H9 (cell line): ENCODE measurements at regions not wholly inside any gene's neighbourhood (a gene's known extent, or its start where the extent isn't known, plus 50 kb on each side); places are given as distances from the start of the nearest gene placed in this dataset.

Experiments
- DNase-seq: peaks from one replicate; pipeline ENCODE4 v3.0.0-alpha.2; 2017
- H2AFZ ChIP-seq: one replicate; pipeline ENCODE4 v1.6.1; 2013; ENCODE audit warnings: mild to moderate bottlenecking, low read length, control low read depth, moderate library complexity
- H2AK5ac ChIP-seq: 2 replicates; pipeline ENCODE4 v1.6.1; 2013; ENCODE audit warnings: low read length, control low read depth, mixed read lengths; ENCODE audit not compliant: insufficient read length
- H2BK120ac ChIP-seq: one replicate; pipeline ENCODE4 v1.6.1; 2013; ENCODE audit warnings: low read depth, mild to moderate bottlenecking, low read length, control low read depth, inconsistent platforms; ENCODE audit not compliant: poor library complexity, severe bottlenecking
- H2BK12ac ChIP-seq: 2 replicates; pipeline ENCODE4 v1.6.1; 2013; ENCODE audit warnings: low read length, control low read depth, mixed read lengths, low read depth; ENCODE audit not compliant: insufficient read length
- H2BK15ac ChIP-seq: 2 replicates; pipeline ENCODE4 v1.6.1; 2013; ENCODE audit warnings: low read depth, low read length, control low read depth
- H2BK20ac ChIP-seq: one replicate; pipeline ENCODE4 v1.6.1; 2013; ENCODE audit warnings: low read depth, mild to moderate bottlenecking, low read length, control low read depth, inconsistent platforms; ENCODE audit not compliant: poor library complexity, severe bottlenecking
- H2BK5ac ChIP-seq: 2 replicates; pipeline ENCODE4 v1.6.1; 2013; ENCODE audit warnings: low read length, control low read depth, mixed read lengths; ENCODE audit not compliant: insufficient read length
- H3K14ac ChIP-seq: 2 replicates; pipeline ENCODE4 v1.6.1; 2013; ENCODE audit warnings: low read length, control low read depth; ENCODE audit not compliant: insufficient read depth
- H3K18ac ChIP-seq: 2 replicates; pipeline ENCODE4 v1.6.1; 2013; ENCODE audit warnings: low read depth, mild to moderate bottlenecking, mixed read lengths, low read length, control low read depth; ENCODE audit not compliant: insufficient read length
- H3K23ac ChIP-seq: 2 replicates; pipeline ENCODE4 v1.6.1; 2013; ENCODE audit warnings: low read length, control low read depth, mixed read lengths, low read depth; ENCODE audit not compliant: insufficient read length
- H3K23me2 ChIP-seq: 2 replicates; pipeline ENCODE4 v1.6.1; 2013; ENCODE audit warnings: low read depth, mild to moderate bottlenecking, mixed read lengths, low read length, control low read depth; ENCODE audit not compliant: insufficient read length, poor library complexity, severe bottlenecking
- H3K27ac ChIP-seq: 2 replicates; pipeline ENCODE4 v1.5.1; 2013; ENCODE audit warnings: low read length, control low read depth, mixed read lengths, low read depth; ENCODE audit not compliant: insufficient read length
- H3K27me3 ChIP-seq: 2 replicates; pipeline ENCODE4 v1.6.1; 2013; ENCODE audit warnings: low read length, control low read depth, inconsistent platforms; ENCODE audit not compliant: insufficient read depth
- H3K4ac ChIP-seq: 2 replicates; pipeline ENCODE4 v1.6.1; 2013; ENCODE audit warnings: low read depth, mild to moderate bottlenecking, control low read depth, inconsistent platforms, low read length, moderate library complexity
- H3K4me1 ChIP-seq: 2 replicates; pipeline ENCODE4 v1.6.1; 2013; ENCODE audit warnings: low read length, control low read depth, inconsistent platforms; ENCODE audit not compliant: insufficient read depth
- H3K4me2 ChIP-seq: 2 replicates; pipeline ENCODE4 v1.6.1; 2013; ENCODE audit warnings: low read length, control low read depth, mixed read lengths; ENCODE audit not compliant: insufficient read length, insufficient read depth
- H3K56ac ChIP-seq: 2 replicates; pipeline ENCODE4 v1.6.1; 2013; ENCODE audit warnings: low read depth, mild to moderate bottlenecking, mixed read lengths, low read length, control low read depth; ENCODE audit not compliant: insufficient read length
- H3K79me1 ChIP-seq: 2 replicates; pipeline ENCODE4 v1.6.1; 2013; ENCODE audit warnings: low read depth, mild to moderate bottlenecking, moderate library complexity, low read length, control low read depth, inconsistent platforms; ENCODE audit not compliant: insufficient read depth, poor library complexity, severe bottlenecking
- H3K79me2 ChIP-seq: 2 replicates; pipeline ENCODE4 v1.6.1; 2013; ENCODE audit warnings: low read length, control low read depth, inconsistent platforms; ENCODE audit not compliant: insufficient read depth
- H3K9ac ChIP-seq: 2 replicates; pipeline ENCODE4 v1.6.1; 2013; ENCODE audit warnings: low read length, control low read depth, mixed read lengths; ENCODE audit not compliant: insufficient read length; ENCODE audit errors: extremely low read depth
- H3K9me3 ChIP-seq: one replicate; pipeline ENCODE4 v1.6.1; 2013; ENCODE audit warnings: low read depth, low read length, inconsistent platforms; ENCODE audit not compliant: control insufficient read depth
- H3T11ph ChIP-seq: one replicate; pipeline ENCODE4 v1.6.1; 2013; ENCODE audit warnings: mild to moderate bottlenecking, low read length, control low read depth, inconsistent platforms
- H4K20me1 ChIP-seq: one replicate; pipeline ENCODE4 v1.6.1; 2013; ENCODE audit not compliant: control insufficient read depth, insufficient read length, insufficient read depth
- H4K5ac ChIP-seq: 2 replicates; pipeline ENCODE4 v1.6.1; 2013; ENCODE audit warnings: low read depth, mild to moderate bottlenecking, mixed read lengths, low read length, control low read depth; ENCODE audit not compliant: insufficient read length
- H4K8ac ChIP-seq: replicated peaks from 2 replicates; pipeline ENCODE4 v1.6.1; 2013; ENCODE audit warnings: low read length, control low read depth, mixed read lengths, low read depth; ENCODE audit not compliant: insufficient read length
- H4K91ac ChIP-seq: 2 replicates; pipeline ENCODE4 v1.6.1; 2013; ENCODE audit warnings: low read depth, mild to moderate bottlenecking, moderate library complexity, mixed read lengths, low read length, control low read depth; ENCODE audit not compliant: insufficient read length
- H3K27ac Mint-ChIP-seq, 3 experiments: 2 replicates in 2 of 3; 3 replicates in 1 of 3; pipeline ENCODE4 v1.8.0; 2020 to 2021; ENCODE audit warnings: mixed read lengths in 3 of 3, mild to moderate bottlenecking in 1 of 3, moderate library complexity in 1 of 3
- H3K27me3 Mint-ChIP-seq: 2 replicates; pipeline ENCODE4 v1.8.0; 2021; ENCODE audit warnings: low read depth, mild to moderate bottlenecking, moderate library complexity, mixed read lengths
- H3K36me3 Mint-ChIP-seq, 3 experiments: 2 replicates in 2 of 3; 3 replicates in 1 of 3; pipeline ENCODE4 v1.8.0; 2020 to 2021; ENCODE audit warnings: low read depth in 3 of 3, mixed read lengths in 3 of 3; ENCODE audit not compliant: insufficient read depth in 1 of 3
- H3K4me1 Mint-ChIP-seq, 2 experiments: 2 replicates each; pipeline ENCODE4 v1.8.0; 2020; ENCODE audit warnings: mixed read lengths in 2 of 2
- H3K4me3 Mint-ChIP-seq, 2 experiments: 2 replicates in 1 of 2; 3 replicates in 1 of 2; pipeline ENCODE4 v1.8.0; 2020 to 2021; ENCODE audit warnings: mild to moderate bottlenecking in 2 of 2, mixed read lengths in 2 of 2, moderate library complexity in 1 of 2
- H3K9me3 Mint-ChIP-seq, 2 experiments: 2 replicates in 1 of 2; 3 replicates in 1 of 2; pipeline ENCODE4 v1.8.0; 2020; ENCODE audit warnings: mild to moderate bottlenecking in 2 of 2, mixed read lengths in 2 of 2, moderate library complexity in 1 of 2
- WGBS: extraction: QIAGEN DNeasy Blood & Tissue Kit; methylation state at CpG from one replicate; pipeline ENCODE4 v1.1.7; 2013; ENCODE audit warnings: missing lambda C conversion rate, low lambda C conversion rate, mixed read lengths; ENCODE audit not compliant: insufficient read length; ENCODE audit errors: extremely low coverage; 5-methylcytosine and 5-hydroxymethylcytosine counted together
- TF ChIP-seq, protein P1 (sequence below): fragments of 200-600 bp; sonication (generic); conservative IDR thresholded peaks from 3 replicates; pipeline ENCODE4 v1.8.0; 2021; ENCODE audit warnings: antibody characterized with exemption, mild to moderate bottlenecking

DNA sequence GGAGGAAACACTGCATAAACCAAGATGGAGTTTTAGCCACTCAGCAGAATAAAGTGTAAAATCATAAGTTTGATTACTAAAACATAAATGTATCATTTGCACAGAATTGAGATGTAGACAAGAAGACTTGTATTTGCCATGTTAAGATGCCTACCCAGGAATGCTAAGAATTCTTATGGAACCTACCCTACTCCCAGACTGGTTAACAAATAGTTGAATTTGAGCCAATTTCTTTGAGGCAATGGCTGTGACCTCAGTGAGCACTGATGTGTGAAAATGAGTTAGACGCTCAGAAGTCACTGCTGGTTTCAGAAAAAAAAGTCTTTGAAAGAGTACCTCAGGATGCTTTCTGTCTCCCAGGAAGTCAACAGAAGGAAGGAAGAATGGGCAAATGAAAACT, 95.6 kb downstream of the ESM1 start:
- Histone ChIP-seq H3K56ac (no peak overlapping the region), H3K4me2 (no peak overlapping the region), H4K5ac (no peak overlapping the region), H2BK5ac (no peak overlapping the region), H3K27me3 (no peaks in the 10 kb centered on the region; the same call in 1 of the 2 replicates), H3K27ac (no peak overlapping the region), H2BK120ac (no peak overlapping the region), H3K4ac (no peak overlapping the region), H3K23ac (no peak overlapping the region), H3K79me2 (no peaks in the 10 kb centered on the region), H3K9me3 (no peaks in the 10 kb centered on the region), H2AFZ (no peak overlapping the region), H2BK20ac (no peak overlapping the region), H2BK15ac (no peak overlapping the region), H3K9ac (no peak overlapping the region), H3K18ac (no peak overlapping the region), H3K23me2 (no peaks in the 10 kb centered on the region), H2BK12ac (no peak overlapping the region), H4K8ac (no peak overlapping the region), H3T11ph (no peak overlapping the region), H4K91ac (no peak overlapping the region), H2AK5ac (no peak overlapping the region), H4K20me1 (no peaks in the 10 kb centered on the region), H3K14ac (no peak overlapping the region), H3K4me1 (no peaks in the 10 kb centered on the region), H3K79me1 (no peaks in the 10 kb centered on the region)
- Mint-ChIP-seq H3K4me3 (no peak overlapping the region), H3K9me3 (peaks cover 18 to 28% of the 10 kb centered on the region in 2 experiments; a peak in 4 of 5 replicates), H3K27me3 (peaks cover 32% of the 10 kb centered on the region), H3K27ac (no peak overlapping the region), H3K36me3 (peaks cover 13 to 19% (median 16%) of the 10 kb centered on the region in 3 experiments), H3K4me1 (no peaks in the 10 kb centered on the region; a peak in 1 of 4 replicates)
- no CpG with 5 or more reads among the region's 1 CpG for WGBS
- DNase-seq: no peak
- TF ChIP-seq, protein P1, sequence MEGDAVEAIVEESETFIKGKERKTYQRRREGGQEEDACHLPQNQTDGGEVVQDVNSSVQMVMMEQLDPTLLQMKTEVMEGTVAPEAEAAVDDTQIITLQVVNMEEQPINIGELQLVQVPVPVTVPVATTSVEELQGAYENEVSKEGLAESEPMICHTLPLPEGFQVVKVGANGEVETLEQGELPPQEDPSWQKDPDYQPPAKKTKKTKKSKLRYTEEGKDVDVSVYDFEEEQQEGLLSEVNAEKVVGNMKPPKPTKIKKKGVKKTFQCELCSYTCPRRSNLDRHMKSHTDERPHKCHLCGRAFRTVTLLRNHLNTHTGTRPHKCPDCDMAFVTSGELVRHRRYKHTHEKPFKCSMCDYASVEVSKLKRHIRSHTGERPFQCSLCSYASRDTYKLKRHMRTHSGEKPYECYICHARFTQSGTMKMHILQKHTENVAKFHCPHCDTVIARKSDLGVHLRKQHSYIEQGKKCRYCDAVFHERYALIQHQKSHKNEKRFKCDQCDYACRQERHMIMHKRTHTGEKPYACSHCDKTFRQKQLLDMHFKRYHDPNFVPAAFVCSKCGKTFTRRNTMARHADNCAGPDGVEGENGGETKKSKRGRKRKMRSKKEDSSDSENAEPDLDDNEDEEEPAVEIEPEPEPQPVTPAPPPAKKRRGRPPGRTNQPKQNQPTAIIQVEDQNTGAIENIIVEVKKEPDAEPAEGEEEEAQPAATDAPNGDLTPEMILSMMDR: no peak
